ENCODE measurements at regions not wholly inside any gene's neighbourhood (a gene's known extent, or its start where the extent isn't known, plus 50 kb on each side); places are given as distances from the start of the nearest gene placed in this dataset.
"Not testable (repeated sequence)": the region's sequence is repeated elsewhere in the genome, so short reads cannot be mapped to it uniquely, and the experiment has no call there.

- DNase-seq, result not testable (repeated sequence)
These were observed 58.3 kb downstream of the ART5 start for GRCh38 chr11:3583476-3583875.

- not testable (repeated sequence) for DNase-seq
These were observed 60.4 kb downstream of the ART5 start for GRCh38 chr11:3581389-3581725.

- peak; percentile 65 for DNase-seq
These were observed 61.1 kb downstream of the ART5 start for GRCh38 chr11:3580487-3581388.

GRCh38 chr11:3579600-3580459 is 62.0 kb downstream of the ART5 start:
- DNase-seq, result not testable (repeated sequence)

GRCh38 chr11:3576066-3576604 is 65.7 kb downstream of the ART5 start:
- not testable (repeated sequence) for DNase-seq

GRCh38 chr11:3572976-3573647 is 68.7 kb downstream of the ART5 start:
- DNase-seq, result not testable (repeated sequence)

- not testable (repeated sequence) for DNase-seq
These were observed 70.0 kb downstream of the ART5 start for GRCh38 chr11:3571752-3572151.

- DNase-seq, result not testable (repeated sequence)
These were observed 76.0 kb downstream of the ART5 start for GRCh38 chr11:3565838-3566237.

GRCh38 chr11:3564383-3564782 is 77.4 kb downstream of the ART5 start:
- DNase-seq, result peak; percentile 42

GRCh38 chr11:3554621-3555020 is 87.2 kb downstream of the ART5 start:
- DNase-seq, result peak; percentile 62

- DNase-seq, result peak; percentile 43
These were observed 96.8 kb downstream of the ART5 start for GRCh38 chr11:3544990-3545389.

GRCh38 chr11:3538220-3538619 is 103.6 kb downstream of the ART5 start:
- DNase-seq, result not testable (repeated sequence)

GRCh38 chr11:3537254-3537653 is 104.5 kb downstream of the ART5 start:
- DNase-seq, result not testable (repeated sequence)

GRCh38 chr11:3532958-3533357 is 108.8 kb downstream of the ART5 start:
- not testable (repeated sequence) for DNase-seq

- not testable (repeated sequence) for DNase-seq
These were observed 110.5 kb downstream of the ART5 start for GRCh38 chr11:3531280-3531679.

- DNase-seq, result not testable (repeated sequence)
These were observed 118.2 kb downstream of the ART5 start for GRCh38 chr11:3523567-3523966.

- DNase-seq, result not testable (repeated sequence)
These were observed 120.9 kb downstream of the ART5 start for GRCh38 chr11:3520905-3521304.

GRCh38 chr11:3519841-3520240 is 122.0 kb downstream of the ART5 start:
- DNase-seq, result not testable (repeated sequence)

- not testable (repeated sequence) for DNase-seq
These were observed 124.7 kb downstream of the ART5 start for GRCh38 chr11:3516934-3517567.

GRCh38 chr11:3516345-3516933 is 125.4 kb downstream of the ART5 start:
- DNase-seq, result not testable (repeated sequence)

- peak; percentile 11 for DNase-seq
These were observed 127.0 kb downstream of the ART5 start for GRCh38 chr11:3514635-3515424.

Measured in CD4-positive, alpha-beta T cell treated with Interleukin-10 for 1 hour (primary cell).